ENCODE measurements at regions not wholly inside any gene's neighbourhood (a gene's known extent, or its start where the extent isn't known, plus 50 kb on each side); places are given as distances from the start of the nearest gene placed in this dataset.

- TF ChIP-seq, protein P1, sequence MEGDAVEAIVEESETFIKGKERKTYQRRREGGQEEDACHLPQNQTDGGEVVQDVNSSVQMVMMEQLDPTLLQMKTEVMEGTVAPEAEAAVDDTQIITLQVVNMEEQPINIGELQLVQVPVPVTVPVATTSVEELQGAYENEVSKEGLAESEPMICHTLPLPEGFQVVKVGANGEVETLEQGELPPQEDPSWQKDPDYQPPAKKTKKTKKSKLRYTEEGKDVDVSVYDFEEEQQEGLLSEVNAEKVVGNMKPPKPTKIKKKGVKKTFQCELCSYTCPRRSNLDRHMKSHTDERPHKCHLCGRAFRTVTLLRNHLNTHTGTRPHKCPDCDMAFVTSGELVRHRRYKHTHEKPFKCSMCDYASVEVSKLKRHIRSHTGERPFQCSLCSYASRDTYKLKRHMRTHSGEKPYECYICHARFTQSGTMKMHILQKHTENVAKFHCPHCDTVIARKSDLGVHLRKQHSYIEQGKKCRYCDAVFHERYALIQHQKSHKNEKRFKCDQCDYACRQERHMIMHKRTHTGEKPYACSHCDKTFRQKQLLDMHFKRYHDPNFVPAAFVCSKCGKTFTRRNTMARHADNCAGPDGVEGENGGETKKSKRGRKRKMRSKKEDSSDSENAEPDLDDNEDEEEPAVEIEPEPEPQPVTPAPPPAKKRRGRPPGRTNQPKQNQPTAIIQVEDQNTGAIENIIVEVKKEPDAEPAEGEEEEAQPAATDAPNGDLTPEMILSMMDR (IDR thresholded peaks at IDR 0.05): no peak
- no peak for TF ChIP-seq POLR2A (IDR thresholded peaks at IDR 0.05)
Measured at GRCh38 chr11:24321229-24321628, 175.6 kb upstream of the LUZP2 start.
